ENCODE measurements at regions not wholly inside any gene's neighbourhood (a gene's known extent, or its start where the extent isn't known, plus 50 kb on each side); places are given as distances from the start of the nearest gene placed in this dataset.

- no peak overlapping the region for H4K91ac ChIP-seq (replicated peaks; ENCODE audit: insufficient read length, low read length)
- H3K27ac ChIP-seq (ENCODE audit: low read depth, low read length) = no peak overlapping the region
- peaks cover 0 to 15% (median 9%) of the 10 kb centered on the region in 4 experiments; a peak in 4 of 7 replicates for H3K27me3 ChIP-seq (replicated peaks in 1 of 4; ENCODE audit: control insufficient read depth in 3 of 4, extremely low read depth in 1 of 4, insufficient read depth in 3 of 4, low read length in 3 of 4)
- H3K18ac ChIP-seq (ENCODE audit: extremely low read depth, low read length) = peak overlapping the region; percentile 38; the same call in 1 of the 2 replicates
- TF ChIP-seq TEAD4 (IDR thresholded peaks at IDR 0.05; ENCODE audit: low read depth, low read length) (no peak), GABPA (IDR thresholded peaks at IDR 0.05; ENCODE audit: borderline replicate concordance, insufficient read depth, low read length) (no peak), SAP30 (IDR thresholded peaks at IDR 0.05; ENCODE audit: insufficient read depth, insufficient replicate concordance, low read length) (no peak), CREB1 (IDR thresholded peaks at IDR 0.05) (no peak), RAD21 (IDR thresholded peaks at IDR 0.05 in 1 of 2, conservative IDR thresholded peaks at IDR 0.05 in 1 of 2; ENCODE audit: low read depth in 2 of 2, low read length in 2 of 2) (no peak), SIX5 (IDR thresholded peaks at IDR 0.05; ENCODE audit: low read depth, low read length) (no peak), HDAC6 (IDR thresholded peaks at IDR 0.05; ENCODE audit: low read depth, low read length) (no peak), RXRA (IDR thresholded peaks at IDR 0.05; ENCODE audit: insufficient read depth, low read depth, low read length) (no peak), MAX (IDR thresholded peaks at IDR 0.05) (no peak), BCL11A (IDR thresholded peaks at IDR 0.05; ENCODE audit: low read depth in 2 of 2, low read length in 2 of 2) (no peak), JUND (IDR thresholded peaks at IDR 0.05; ENCODE audit: low read length) (no peak)
- H3K23ac ChIP-seq (ENCODE audit: insufficient read length) = no peak overlapping the region
- no peak overlapping the region for H4K5ac ChIP-seq (ENCODE audit: insufficient read length, low read depth, low read length)
- H2BK20ac ChIP-seq (ENCODE audit: low read length) = 0 out of 2 replicates have a peak overlapping the region, but pooled peaks have one; percentile 64
- peak overlapping the region in 2 of 4 experiments; percentile 42 to 58; a peak in 4 of 8 replicates for H3K4me3 ChIP-seq (ENCODE audit: extremely low read depth in 1 of 4, insufficient read depth in 2 of 4, low read depth in 3 of 4, low read length in 4 of 4)
- H3K9ac ChIP-seq (replicated peaks in 1 of 4; ENCODE audit: extremely low read depth in 1 of 4, low read depth in 3 of 4, low read length in 3 of 4) = no peak overlapping the region
- no peaks in the 10 kb centered on the region for H3K79me1 ChIP-seq (ENCODE audit: low read depth, low read length)
- H2BK5ac ChIP-seq (ENCODE audit: low read depth, low read length) = no peak overlapping the region
- H3K36me3 ChIP-seq (ENCODE audit: control insufficient read depth in 2 of 4, insufficient read depth in 4 of 4, low read length in 3 of 4) = no peaks in the 10 kb centered on the region
- CTCF ChIA-PET (ENCODE audit: partially characterized antibody) = interaction anchor here (0.6 to 2.4 kb wide), 8 partner anchors 16 to 981 kb away, joined by 3 to 7 read pairs (median 4); no protein-coding TSS in a partner anchor
- no peaks in the 10 kb centered on the region for H3K9me3 ChIP-seq (ENCODE audit: insufficient read depth in 2 of 2, low read depth in 1 of 2, low read length in 1 of 2)
- H2BK15ac ChIP-seq (ENCODE audit: low read length) = 0 out of 2 replicates have a peak overlapping the region, but pooled peaks have one; percentile 34
- no peak overlapping the region for H2AFZ ChIP-seq (ENCODE audit: low read length)
- WGBS, 2 experiments (ENCODE audit: extremely low coverage in 1 of 2, insufficient coverage in 1 of 2, insufficient read length in 1 of 2, insufficient replicate concordance in 2 of 2, low coverage in 1 of 2, low lambda C conversion rate in 2 of 2, missing lambda C conversion rate in 1 of 2) = 82% methylated on average over 8 of the region's 8 CpGs; no CpG with 5 or more reads in 1 of the 2 experiments
- DNase-seq (ENCODE audit: low read depth in 1 of 2, low spot score in 2 of 2) (no peak), FAIRE-seq (no peak)
- peak overlapping the region; percentile 71 to 74 for H3K4me2 ChIP-seq (ENCODE audit: insufficient read depth in 1 of 2, low read depth in 2 of 2, low read length in 2 of 2)
- H2AK5ac ChIP-seq (ENCODE audit: low read depth, low read length) = no peak overlapping the region; the same call in 1 of the 2 replicates
- no peak overlapping the region for H3K4ac ChIP-seq (replicated peaks; ENCODE audit: insufficient read length, low read depth, low read length)
- no peak overlapping the region for H4K8ac ChIP-seq (ENCODE audit: extremely low read depth, insufficient read depth, low read length)
- H3K14ac ChIP-seq (ENCODE audit: insufficient read length) = no peak overlapping the region
- H3K79me2 ChIP-seq (ENCODE audit: control insufficient read depth in 1 of 2, insufficient read depth in 2 of 2, low read length in 2 of 2) = no peaks in the 10 kb centered on the region
- H2BK120ac ChIP-seq (replicated peaks; ENCODE audit: low read depth, low read length) = no peak overlapping the region
- H3K56ac ChIP-seq (replicated peaks; ENCODE audit: insufficient read length, low read depth, low read length) = no peak overlapping the region
- H4K20me1 ChIP-seq (replicated peaks in 1 of 2; ENCODE audit: control insufficient read depth in 1 of 2, insufficient read depth in 2 of 2, low read length in 2 of 2) = no peaks in the 10 kb centered on the region
- peak overlapping the region; percentile 71; the same call in 1 of the 2 replicates for H2BK12ac ChIP-seq (ENCODE audit: low read depth, low read length)
- POLR2A ChIA-PET (ENCODE audit: partially characterized antibody) = interaction anchor here (0.5 to 2.0 kb wide), 4 partner anchors 9 to 249 kb away, joined by 3 to 7 read pairs (median 4); partner anchors contain the start of gene RPL21
- H3K23me2 ChIP-seq (ENCODE audit: low read depth, low read length) = peaks cover 4% of the 10 kb centered on the region; the same call in 1 of the 2 replicates
- H3K4me1 ChIP-seq (replicated peaks in 1 of 4; ENCODE audit: control insufficient read depth in 3 of 4, insufficient read depth in 4 of 4, low read length in 3 of 4) = peaks cover 0 to 20% (median 10%) of the 10 kb centered on the region in 4 experiments; a peak in 6 of 7 replicates
Observed at GRCh38 chr13:27005976-27006518, 165.6 kb downstream of the USP12 start.

All from H1 (cell line).